22Rv1 (cell line): ENCODE measurements at regions not wholly inside any gene's neighbourhood (a gene's known extent, or its start where the extent isn't known, plus 50 kb on each side); places are given as distances from the start of the nearest gene placed in this dataset.

Experiments
- H3K27ac ChIP-seq: fragments of 450-650 bp; 2 replicates; pipeline ENCODE4 v1.5.1; 2017
- ZFX ChIP-seq: fragments of 450-650 bp; IDR thresholded peaks from 2 replicates; pipeline ENCODE4 v1.6.1; 2017; ENCODE audit warnings: antibody characterized with exemption, borderline replicate concordance
- TF ChIP-seq, protein P1 (sequence below): fragments of 450-650 bp; IDR thresholded peaks from 2 replicates; pipeline ENCODE4 v1.5.1; 2017; ENCODE audit warnings: mild to moderate bottlenecking

DNA sequence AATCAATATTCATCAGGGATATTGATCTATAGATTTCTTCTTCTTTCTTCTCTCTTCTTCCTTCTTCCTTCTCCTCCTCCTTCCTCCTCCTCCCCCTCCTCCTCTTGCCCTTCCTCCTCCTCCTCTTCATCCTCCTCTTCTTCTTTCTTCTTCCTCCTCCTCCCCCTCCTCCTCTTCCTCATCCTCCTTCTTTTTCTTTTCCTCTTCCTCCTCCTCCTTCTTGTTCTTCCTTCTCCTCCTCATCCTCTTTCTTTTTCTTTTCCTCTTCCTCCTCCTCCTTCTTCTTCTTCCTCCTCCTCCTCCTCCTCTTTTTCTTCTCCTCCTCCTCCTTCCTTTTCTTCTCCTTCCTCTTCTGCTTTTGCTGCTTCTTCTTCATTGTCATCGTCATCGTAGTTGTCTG, 52.4 kb upstream of the SERINC1 start:
- TF ChIP-seq, protein P1, sequence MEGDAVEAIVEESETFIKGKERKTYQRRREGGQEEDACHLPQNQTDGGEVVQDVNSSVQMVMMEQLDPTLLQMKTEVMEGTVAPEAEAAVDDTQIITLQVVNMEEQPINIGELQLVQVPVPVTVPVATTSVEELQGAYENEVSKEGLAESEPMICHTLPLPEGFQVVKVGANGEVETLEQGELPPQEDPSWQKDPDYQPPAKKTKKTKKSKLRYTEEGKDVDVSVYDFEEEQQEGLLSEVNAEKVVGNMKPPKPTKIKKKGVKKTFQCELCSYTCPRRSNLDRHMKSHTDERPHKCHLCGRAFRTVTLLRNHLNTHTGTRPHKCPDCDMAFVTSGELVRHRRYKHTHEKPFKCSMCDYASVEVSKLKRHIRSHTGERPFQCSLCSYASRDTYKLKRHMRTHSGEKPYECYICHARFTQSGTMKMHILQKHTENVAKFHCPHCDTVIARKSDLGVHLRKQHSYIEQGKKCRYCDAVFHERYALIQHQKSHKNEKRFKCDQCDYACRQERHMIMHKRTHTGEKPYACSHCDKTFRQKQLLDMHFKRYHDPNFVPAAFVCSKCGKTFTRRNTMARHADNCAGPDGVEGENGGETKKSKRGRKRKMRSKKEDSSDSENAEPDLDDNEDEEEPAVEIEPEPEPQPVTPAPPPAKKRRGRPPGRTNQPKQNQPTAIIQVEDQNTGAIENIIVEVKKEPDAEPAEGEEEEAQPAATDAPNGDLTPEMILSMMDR = no peak
- H3K27ac ChIP-seq = no peak overlapping the region

DNA sequence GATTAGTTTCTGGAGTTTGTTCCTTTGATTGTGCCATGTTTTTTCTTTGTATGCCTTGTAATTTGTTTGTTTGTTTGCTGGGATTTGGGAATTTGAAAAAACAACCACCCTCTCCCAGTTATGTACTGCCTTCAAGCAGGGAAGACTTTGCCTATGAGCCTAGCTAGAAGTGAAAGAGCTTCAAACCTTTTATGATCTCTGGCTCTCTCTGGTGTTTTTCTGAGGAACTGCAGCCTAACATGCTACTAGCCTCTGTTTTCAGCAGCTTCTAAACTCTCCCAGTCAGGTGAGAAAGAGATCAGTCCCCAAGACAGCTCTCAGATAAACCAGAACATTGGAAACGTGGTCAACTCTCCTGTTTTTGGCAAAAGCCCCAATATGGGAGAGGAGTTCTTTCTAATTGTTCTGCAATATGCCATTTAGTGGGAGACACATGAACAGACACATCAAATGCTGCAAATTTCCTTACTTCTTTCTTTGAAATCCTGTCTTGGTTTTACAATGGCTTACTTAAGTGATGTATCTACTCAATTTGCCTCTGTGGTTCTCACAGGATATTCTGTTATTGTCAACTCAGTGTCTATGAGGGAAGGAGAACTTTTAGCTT, 58.9 kb upstream of the SERINC1 start:
- TF ChIP-seq ZFX = no peak
- TF ChIP-seq, protein P1 = peak; percentile 88
- H3K27ac ChIP-seq = no peak overlapping the region

DNA sequence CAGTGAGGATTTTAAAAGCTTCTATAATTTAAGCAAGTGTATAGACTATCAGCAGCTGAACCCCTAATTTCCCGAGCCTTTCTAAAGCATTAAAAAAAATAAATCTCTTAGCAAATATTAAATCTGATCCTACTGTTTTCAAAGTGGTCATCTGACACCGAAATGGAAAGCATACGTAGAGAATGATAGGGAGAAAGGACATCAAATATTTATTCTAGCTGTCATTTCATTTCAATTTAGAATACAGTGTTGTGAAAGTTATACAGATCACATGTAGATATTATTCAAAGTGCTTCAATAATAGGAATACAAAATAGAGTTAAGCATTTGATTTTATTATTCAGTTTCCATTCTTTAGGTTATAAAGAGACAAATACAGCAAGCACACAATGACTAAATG, 61.9 kb upstream of the PKIB start:
- TF ChIP-seq, protein P1 = no peak
- no peak for TF ChIP-seq ZFX
- peak overlapping the region; percentile 34 for H3K27ac ChIP-seq

DNA sequence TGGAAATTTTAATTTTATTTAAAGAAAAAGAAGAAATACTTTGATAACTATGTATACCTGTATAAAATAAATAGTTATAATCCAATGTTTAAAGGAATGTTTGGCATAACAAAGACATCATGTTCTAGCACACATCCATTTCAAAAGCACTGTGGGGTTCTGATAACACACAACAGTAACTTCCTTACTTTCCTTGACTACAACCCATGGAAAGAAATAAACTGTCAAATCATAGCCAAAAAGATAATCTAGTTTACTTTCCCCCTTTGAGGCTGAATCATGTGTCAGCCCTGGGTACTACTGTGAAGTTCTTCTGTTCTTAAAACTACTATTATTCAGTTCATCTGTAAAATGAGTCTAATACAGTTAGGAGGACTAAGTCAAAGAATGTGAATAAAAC, 61.4 kb upstream of the PKIB start:
- TF ChIP-seq, protein P1 = no peak
- no peak for TF ChIP-seq ZFX
- peak overlapping the region; percentile 34 for H3K27ac ChIP-seq

DNA sequence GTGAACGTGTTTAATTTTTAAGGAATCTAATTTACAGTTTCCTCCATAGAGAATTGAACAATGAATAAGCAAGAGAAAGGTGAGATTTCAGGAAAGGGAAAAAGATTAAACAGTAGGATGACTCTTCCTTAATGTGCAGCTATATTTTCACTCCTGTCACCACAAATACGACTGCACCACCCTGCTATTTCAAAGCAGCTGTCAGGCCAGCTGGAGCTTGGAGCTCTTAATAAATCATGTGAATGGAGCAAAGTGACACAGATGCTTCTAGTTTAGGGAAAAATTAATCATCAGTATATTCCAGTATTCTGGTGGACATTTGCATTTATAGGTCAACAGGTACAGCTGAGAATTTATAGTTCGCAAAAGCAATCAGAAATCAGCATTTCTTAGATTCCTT, 56.5 kb upstream of the PKIB start:
- no peak for TF ChIP-seq ZFX
- TF ChIP-seq, protein P1 = no peak
- no peak overlapping the region for H3K27ac ChIP-seq

DNA sequence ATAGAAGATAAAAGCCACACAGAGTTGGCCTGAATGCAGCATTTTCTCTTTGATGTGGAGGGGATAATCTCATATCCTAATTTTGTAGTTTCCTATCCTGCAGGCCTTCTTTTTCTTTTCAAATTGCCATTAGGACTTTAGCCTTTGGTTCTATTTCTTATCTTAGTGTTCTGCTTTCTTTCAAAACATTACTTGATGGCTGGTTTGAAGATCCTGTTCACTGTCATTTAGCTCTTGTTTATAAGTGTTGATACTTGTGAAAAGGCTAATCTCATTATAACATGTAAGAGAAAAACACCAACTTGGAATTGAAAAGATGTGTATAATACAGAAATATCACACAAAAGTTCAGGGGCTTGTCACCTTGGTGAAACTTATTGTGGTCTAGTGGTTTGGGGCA, 54.6 kb upstream of the PKIB start:
- TF ChIP-seq, protein P1 = no peak
- no peak for TF ChIP-seq ZFX
- H3K27ac ChIP-seq = no peak overlapping the region

DNA sequence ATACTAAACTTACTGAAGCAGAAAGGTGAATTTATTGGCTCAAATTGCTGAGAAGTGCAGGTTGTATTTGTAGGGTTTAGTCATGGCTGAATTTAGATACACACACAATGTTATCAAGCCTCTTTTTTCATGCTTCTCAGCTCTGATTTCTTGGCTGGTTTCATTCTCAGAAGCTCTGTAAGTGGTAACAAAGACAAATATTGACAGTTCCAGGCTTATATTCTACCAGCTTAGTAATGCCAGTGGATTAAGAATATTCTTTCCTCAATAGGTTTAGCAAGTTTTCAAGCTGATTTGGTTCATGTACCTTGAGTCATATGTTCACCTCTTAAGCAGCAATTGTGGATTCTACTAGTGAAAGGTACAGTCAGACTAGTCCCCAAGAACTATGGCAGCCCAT, 52.1 kb upstream of the PKIB start:
- H3K27ac ChIP-seq = no peak overlapping the region
- no peak for TF ChIP-seq ZFX
- TF ChIP-seq, protein P1 = no peak
